ENCODE measurements at regions not wholly inside any gene's neighbourhood (a gene's known extent, or its start where the extent isn't known, plus 50 kb on each side); places are given as distances from the start of the nearest gene placed in this dataset.
"Not testable (repeated sequence)": the region's sequence is repeated elsewhere in the genome, so short reads cannot be mapped to it uniquely, and the experiment has no call there.

DNA sequence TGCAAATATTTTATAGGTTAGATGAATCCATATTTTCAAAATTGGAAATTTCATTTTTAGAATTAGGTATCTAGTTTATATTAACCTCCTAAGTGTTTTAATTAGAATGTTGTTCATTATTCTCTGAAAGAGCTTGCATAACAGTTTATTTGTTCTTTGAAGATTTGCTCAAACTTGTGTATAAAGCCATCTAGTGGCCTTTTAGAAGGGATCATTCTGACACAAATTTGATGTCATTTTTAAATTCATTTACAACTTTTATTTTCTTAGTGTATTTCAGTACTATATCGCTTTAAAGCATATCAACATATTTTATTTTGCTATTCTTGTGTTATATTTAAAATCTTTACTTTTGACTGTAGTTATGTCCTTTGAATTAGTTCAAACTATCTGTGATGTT, 527.0 kb upstream of the NRG3 start:
- Histone ChIP-seq H3K4me3 (no peak overlapping the region), H3K36me3 (ENCODE audit: insufficient read depth, low read length) (no peaks in the 10 kb centered on the region)

DNA sequence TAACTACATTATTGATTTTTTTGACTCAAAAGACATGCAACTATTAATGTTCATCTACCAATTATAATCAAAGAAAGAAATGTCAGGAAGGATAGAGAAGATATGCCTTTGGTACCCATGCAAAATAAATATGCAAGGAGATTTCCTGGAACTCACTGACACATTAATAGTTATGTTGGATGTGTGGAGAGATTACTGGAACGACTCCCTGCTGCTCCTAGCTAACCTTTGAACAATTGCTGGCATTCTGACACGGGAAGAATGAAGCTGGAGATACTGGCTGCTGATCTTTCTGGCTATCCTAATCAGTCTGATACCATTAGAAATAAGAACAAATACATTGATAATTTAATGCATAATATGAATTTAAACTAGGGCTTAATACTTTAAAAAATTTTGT, 507.9 kb upstream of the NRG3 start:
- no peaks in the 10 kb centered on the region for H3K9me3 ChIP-seq (ENCODE audit: low read depth, low read length)
- no peak for DNase-seq (ENCODE audit: low read depth, low spot score)
- no peaks in the 10 kb centered on the region for H3K36me3 ChIP-seq (ENCODE audit: insufficient read depth, low read length)
- TF ChIP-seq POLR2AphosphoS5 (IDR thresholded peaks at IDR 0.05; ENCODE audit: borderline replicate concordance, low read depth, low read length) (no peak), EZH2 (IDR thresholded peaks at IDR 0.05) (no peak), FOXP2 (optimal IDR thresholded peaks at IDR 0.05; ENCODE audit: control extremely low read depth, extremely low read length, insufficient read depth) (no peak)
- H3K4me3 ChIP-seq, result no peak overlapping the region
- H3K27ac ChIP-seq, result no peak overlapping the region
- no peak overlapping the region for H3K9ac ChIP-seq (ENCODE audit: insufficient read length)

More for the DNA sequence above, 527.0 kb upstream of the NRG3 start:
- Histone ChIP-seq H3K9ac (ENCODE audit: insufficient read length) (no peak overlapping the region), H3K9me3 (ENCODE audit: low read depth, low read length) (no peaks in the 10 kb centered on the region), H3K27ac (no peak overlapping the region)
- TF ChIP-seq EZH2 (IDR thresholded peaks at IDR 0.05) (no peak), POLR2AphosphoS5 (IDR thresholded peaks at IDR 0.05; ENCODE audit: borderline replicate concordance, low read depth, low read length) (no peak), FOXP2 (optimal IDR thresholded peaks at IDR 0.05; ENCODE audit: control extremely low read depth, extremely low read length, insufficient read depth) (no peak)
- DNase-seq (ENCODE audit: low read depth, low spot score), result no peak

DNA sequence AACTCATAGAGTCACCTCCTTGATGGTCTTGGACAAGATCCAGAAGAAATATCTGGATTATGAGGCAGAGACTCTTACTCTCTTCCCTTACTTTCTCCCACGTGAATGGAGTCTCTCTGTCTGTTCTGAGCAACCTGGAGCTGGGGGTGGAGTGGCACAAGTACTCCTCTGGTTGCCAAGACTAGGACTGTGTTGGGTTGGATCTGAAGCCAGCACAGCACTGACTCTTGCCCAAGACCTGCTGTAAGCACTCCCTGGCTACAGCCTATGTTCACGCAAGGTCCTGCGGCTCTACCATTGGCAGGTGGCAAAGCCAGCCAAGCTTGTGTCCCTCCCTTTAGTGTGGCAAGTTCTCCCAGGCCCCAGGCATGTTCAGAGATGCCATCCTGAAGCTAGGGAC, 488.2 kb upstream of the NRG3 start:
- H3K36me3 ChIP-seq (ENCODE audit: insufficient read depth, low read length), result no peaks in the 10 kb centered on the region
- no peak overlapping the region for H3K27ac ChIP-seq
- no peak overlapping the region for H3K9ac ChIP-seq (ENCODE audit: insufficient read length)
- H3K9me3 ChIP-seq (ENCODE audit: low read depth, low read length), result no peaks in the 10 kb centered on the region
- DNase-seq (ENCODE audit: low read depth, low spot score), result no peak
- TF ChIP-seq EZH2 (IDR thresholded peaks at IDR 0.05) (no peak), FOXP2 (optimal IDR thresholded peaks at IDR 0.05; ENCODE audit: control extremely low read depth, extremely low read length, insufficient read depth) (no peak), POLR2AphosphoS5 (IDR thresholded peaks at IDR 0.05; ENCODE audit: borderline replicate concordance, low read depth, low read length) (no peak)
- H3K4me3 ChIP-seq, result no peak overlapping the region

DNA sequence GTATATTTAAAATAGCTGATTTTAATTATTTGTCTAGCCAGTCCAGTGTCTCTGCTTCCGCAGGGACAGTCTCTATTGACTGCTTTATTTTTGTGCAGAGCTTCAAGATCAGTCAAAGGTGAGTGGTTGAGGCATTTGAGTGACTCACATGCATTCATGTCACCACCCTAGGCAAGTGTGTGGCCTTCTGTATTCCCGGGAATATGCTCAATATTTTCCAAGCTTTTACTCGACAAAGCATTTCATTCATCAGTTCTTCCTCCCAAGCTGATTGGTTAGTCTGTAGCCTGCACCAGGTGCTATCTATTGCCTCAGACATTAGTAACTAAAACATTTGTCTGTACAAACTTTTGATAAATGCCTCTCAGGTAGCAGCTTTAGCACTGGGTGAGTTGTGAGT, 471.5 kb upstream of the NRG3 start:
- DNase-seq (ENCODE audit: low read depth, low spot score), result no peak
- Histone ChIP-seq H3K27ac (no peak overlapping the region), H3K36me3 (ENCODE audit: insufficient read depth, low read length) (no peaks in the 10 kb centered on the region), H3K9me3 (ENCODE audit: low read depth, low read length) (no peaks in the 10 kb centered on the region), H3K9ac (ENCODE audit: insufficient read length) (no peak overlapping the region), H3K4me3 (no peak overlapping the region)
- no peak for TF ChIP-seq EZH2 (IDR thresholded peaks at IDR 0.05)
- TF ChIP-seq FOXP2 (optimal IDR thresholded peaks at IDR 0.05; ENCODE audit: control extremely low read depth, extremely low read length, insufficient read depth), result no peak
- TF ChIP-seq POLR2AphosphoS5 (IDR thresholded peaks at IDR 0.05; ENCODE audit: borderline replicate concordance, low read depth, low read length), result no peak

DNA sequence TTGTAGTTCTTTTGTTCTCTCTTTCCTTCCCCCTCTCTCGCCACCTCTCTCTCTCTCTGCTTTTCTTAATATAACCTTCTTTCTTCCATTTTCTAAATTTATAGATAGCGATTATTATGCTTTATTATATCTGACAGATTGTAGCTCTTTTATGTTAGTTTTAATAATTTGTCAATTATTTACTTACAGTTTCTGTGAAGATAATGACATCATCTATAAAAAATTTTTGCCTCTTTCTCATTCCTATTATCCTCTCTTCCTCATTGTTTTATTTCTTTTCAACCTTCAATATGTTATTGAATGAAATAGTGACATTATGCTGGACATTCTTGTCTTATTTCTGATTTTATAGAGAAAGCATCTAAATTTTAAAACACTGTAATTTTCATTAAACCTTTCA, 469.6 kb upstream of the NRG3 start:
- no peak for DNase-seq (ENCODE audit: low read depth, low spot score)
- Histone ChIP-seq H3K9me3 (ENCODE audit: low read depth, low read length) (no peaks in the 10 kb centered on the region), H3K27ac (no peak overlapping the region), H3K9ac (ENCODE audit: insufficient read length) (no peak overlapping the region), H3K4me3 (no peak overlapping the region), H3K36me3 (ENCODE audit: insufficient read depth, low read length) (no peaks in the 10 kb centered on the region)
- TF ChIP-seq POLR2AphosphoS5 (IDR thresholded peaks at IDR 0.05; ENCODE audit: borderline replicate concordance, low read depth, low read length) (no peak), EZH2 (IDR thresholded peaks at IDR 0.05) (no peak), FOXP2 (optimal IDR thresholded peaks at IDR 0.05; ENCODE audit: control extremely low read depth, extremely low read length, insufficient read depth) (no peak)

DNA sequence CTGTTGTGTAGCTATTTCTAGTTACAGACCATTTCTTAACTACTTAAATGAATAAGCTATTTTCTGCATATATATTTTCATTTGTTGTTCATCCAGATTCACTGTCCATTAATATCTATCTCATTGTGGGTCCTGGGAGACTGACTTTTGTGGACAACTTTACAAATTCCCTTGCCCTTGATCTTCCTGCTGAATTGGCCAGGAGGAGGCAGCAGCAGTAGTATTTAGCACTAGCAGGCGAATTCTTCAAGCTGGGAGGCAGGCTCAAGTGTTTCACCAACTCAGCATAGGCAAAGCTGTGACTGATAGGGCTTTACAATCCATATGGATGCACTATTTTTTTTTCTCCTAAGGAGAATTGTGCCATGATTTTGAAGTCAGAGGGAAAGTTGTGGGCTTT, 461.0 kb upstream of the NRG3 start:
- no peak for DNase-seq (ENCODE audit: low read depth, low spot score)
- H3K36me3 ChIP-seq (ENCODE audit: insufficient read depth, low read length), result no peaks in the 10 kb centered on the region
- TF ChIP-seq EZH2 (IDR thresholded peaks at IDR 0.05) (no peak), FOXP2 (optimal IDR thresholded peaks at IDR 0.05; ENCODE audit: control extremely low read depth, extremely low read length, insufficient read depth) (no peak), POLR2AphosphoS5 (IDR thresholded peaks at IDR 0.05; ENCODE audit: borderline replicate concordance, low read depth, low read length) (no peak)
- no peaks in the 10 kb centered on the region for H3K9me3 ChIP-seq (ENCODE audit: low read depth, low read length)
- H3K9ac ChIP-seq (ENCODE audit: insufficient read length), result no peak overlapping the region
- H3K4me3 ChIP-seq, result no peak overlapping the region
- H3K27ac ChIP-seq, result no peak overlapping the region

DNA sequence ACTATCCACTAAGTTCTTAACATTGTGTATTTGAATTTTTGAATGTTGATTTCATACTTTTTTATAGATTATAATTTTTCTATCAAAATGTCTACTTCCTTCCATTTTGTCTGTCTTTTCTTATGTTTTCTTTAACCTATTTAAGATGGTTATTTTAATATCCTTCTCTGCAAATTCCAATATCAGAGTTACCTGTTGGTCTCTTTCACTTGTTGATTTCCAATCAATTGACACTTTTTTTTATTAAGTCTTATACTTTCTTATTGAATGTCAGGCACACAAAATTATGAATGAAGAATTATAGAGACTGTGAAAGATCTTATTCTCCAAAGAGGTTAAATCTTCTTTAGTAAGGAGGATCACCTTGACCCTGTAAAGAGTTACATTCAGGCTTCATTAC, 448.3 kb upstream of the NRG3 start:
- H3K9me3 ChIP-seq (ENCODE audit: low read depth, low read length), result no peaks in the 10 kb centered on the region
- no peak overlapping the region for H3K4me3 ChIP-seq
- no peaks in the 10 kb centered on the region for H3K36me3 ChIP-seq (ENCODE audit: insufficient read depth, low read length)
- no peak for TF ChIP-seq POLR2AphosphoS5 (IDR thresholded peaks at IDR 0.05; ENCODE audit: borderline replicate concordance, low read depth, low read length)
- no peak for TF ChIP-seq EZH2 (IDR thresholded peaks at IDR 0.05)
- TF ChIP-seq FOXP2 (optimal IDR thresholded peaks at IDR 0.05; ENCODE audit: control extremely low read depth, extremely low read length, insufficient read depth), result no peak
- no peak for DNase-seq (ENCODE audit: low read depth, low spot score)
- no peak overlapping the region for H3K27ac ChIP-seq
- H3K9ac ChIP-seq (ENCODE audit: insufficient read length), result no peak overlapping the region

DNA sequence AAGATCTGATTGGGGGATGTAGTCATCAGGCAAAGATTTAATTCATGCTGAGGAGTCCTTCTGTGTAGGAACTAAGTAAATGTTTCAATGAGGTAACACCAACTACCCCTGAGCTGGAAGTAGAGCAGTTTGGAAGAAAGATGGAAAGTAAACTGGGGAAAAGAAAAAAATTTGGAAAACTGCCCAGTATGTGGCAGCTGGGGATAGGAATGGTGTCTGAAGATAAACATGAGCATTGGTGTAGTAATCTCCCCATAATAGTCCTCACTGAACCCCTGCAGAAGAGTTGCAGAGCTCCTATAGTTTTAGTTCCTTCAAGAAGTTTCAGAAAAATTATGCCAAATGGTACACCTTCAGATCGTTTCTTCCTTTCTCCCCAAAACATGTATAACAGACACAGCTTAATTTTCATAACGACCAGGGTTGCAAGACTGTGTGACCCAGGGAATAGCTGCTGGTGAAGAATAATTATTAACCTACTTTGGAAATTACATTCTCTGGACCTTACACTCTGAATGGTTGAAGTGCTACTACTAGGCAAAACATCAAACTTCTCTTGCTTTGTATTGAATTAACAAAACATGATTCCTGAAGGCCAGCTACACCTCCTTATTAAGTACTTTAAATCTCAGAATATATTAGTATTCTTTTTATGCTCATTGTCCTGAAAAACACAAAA, 446.4 kb upstream of the NRG3 start:
- no peak for DNase-seq (ENCODE audit: low read depth, low spot score)
- Histone ChIP-seq H3K4me3 (no peak overlapping the region), H3K9ac (ENCODE audit: insufficient read length) (no peak overlapping the region), H3K9me3 (ENCODE audit: low read depth, low read length) (no peaks in the 10 kb centered on the region), H3K27ac (no peak overlapping the region), H3K36me3 (ENCODE audit: insufficient read depth, low read length) (no peaks in the 10 kb centered on the region)
- no peak for TF ChIP-seq EZH2 (IDR thresholded peaks at IDR 0.05)
- no peak for TF ChIP-seq POLR2AphosphoS5 (IDR thresholded peaks at IDR 0.05; ENCODE audit: borderline replicate concordance, low read depth, low read length)
- no peak for TF ChIP-seq FOXP2 (optimal IDR thresholded peaks at IDR 0.05; ENCODE audit: control extremely low read depth, extremely low read length, insufficient read depth)

DNA sequence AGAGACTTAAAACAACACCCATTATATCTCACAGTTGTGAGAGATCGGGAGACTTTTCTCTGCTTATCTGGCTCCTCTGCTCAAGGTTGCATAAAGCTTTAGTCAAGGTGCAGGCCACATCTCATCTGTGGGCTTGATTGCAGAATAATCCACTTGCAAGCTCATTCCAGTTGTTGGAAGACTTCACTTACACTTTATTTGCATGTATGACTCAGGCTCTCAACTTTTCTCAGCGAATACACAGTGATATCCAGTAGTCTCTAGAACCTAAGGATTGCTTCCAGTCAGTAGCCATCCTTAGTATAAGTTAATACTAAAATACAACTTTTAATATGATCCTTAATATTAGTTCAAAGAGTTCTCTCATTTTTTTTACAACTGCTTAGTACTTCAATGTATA, 435.5 kb upstream of the NRG3 start:
- Histone ChIP-seq H3K9ac (ENCODE audit: insufficient read length) (no peak overlapping the region), H3K36me3 (ENCODE audit: insufficient read depth, low read length) (no peaks in the 10 kb centered on the region), H3K9me3 (ENCODE audit: low read depth, low read length) (no peaks in the 10 kb centered on the region), H3K4me3 (no peak overlapping the region), H3K27ac (no peak overlapping the region)
- TF ChIP-seq EZH2 (IDR thresholded peaks at IDR 0.05) (no peak), FOXP2 (optimal IDR thresholded peaks at IDR 0.05; ENCODE audit: control extremely low read depth, extremely low read length, insufficient read depth) (no peak), POLR2AphosphoS5 (IDR thresholded peaks at IDR 0.05; ENCODE audit: borderline replicate concordance, low read depth, low read length) (no peak)
- no peak for DNase-seq (ENCODE audit: low read depth, low spot score)

DNA sequence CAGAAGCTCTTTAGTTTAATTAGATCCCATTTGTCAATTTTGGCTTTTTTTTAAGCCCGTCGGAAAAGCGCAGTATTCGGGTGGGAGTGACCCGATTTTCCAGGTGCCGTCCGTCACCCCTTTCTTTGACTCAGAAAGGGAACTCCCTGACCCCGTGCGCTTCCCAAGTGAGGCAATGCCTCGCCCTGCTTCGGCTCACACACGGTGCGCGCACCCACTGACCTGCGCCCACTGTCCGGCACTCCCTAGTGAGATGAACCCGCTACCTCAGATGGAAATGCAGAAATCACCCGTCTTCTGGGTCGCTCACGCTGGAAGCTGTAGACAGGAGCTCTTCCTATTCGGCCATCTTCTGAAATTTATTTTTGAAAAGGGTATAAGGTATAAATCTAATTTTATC, 433.4 kb upstream of the NRG3 start:
- H3K9me3 ChIP-seq (ENCODE audit: low read depth, low read length); H3K27ac ChIP-seq; H3K36me3 ChIP-seq (ENCODE audit: insufficient read depth, low read length); DNase-seq (ENCODE audit: low read depth, low spot score); H3K9ac ChIP-seq (ENCODE audit: insufficient read length); H3K4me3 ChIP-seq: not testable (repeated sequence)
